ENCODE measurements at regions not wholly inside any gene's neighbourhood (a gene's known extent, or its start where the extent isn't known, plus 50 kb on each side); places are given as distances from the start of the nearest gene placed in this dataset.

DNA sequence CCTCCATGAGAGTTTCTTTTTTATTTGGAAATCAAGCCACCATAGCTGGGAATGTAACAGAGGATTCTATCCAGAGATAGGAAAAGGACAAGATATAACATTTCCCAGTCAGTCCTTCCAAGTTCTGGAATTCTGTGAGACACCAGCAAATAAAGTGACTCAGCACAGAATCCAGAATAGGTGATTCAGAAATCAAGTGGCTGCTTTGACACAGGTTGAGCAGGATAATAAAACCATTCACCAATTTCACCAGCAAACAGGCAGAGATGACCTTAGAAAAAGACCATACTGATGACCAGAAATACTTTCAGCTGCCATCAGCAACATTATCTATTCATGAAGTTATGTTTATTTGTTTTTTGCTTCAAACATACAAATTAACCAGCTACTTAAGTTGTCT lies 491.5 kb upstream of the TUSC1 start:
- no peak for TF ChIP-seq POLR2A (IDR thresholded peaks at IDR 0.05)
- TF ChIP-seq, protein P1, sequence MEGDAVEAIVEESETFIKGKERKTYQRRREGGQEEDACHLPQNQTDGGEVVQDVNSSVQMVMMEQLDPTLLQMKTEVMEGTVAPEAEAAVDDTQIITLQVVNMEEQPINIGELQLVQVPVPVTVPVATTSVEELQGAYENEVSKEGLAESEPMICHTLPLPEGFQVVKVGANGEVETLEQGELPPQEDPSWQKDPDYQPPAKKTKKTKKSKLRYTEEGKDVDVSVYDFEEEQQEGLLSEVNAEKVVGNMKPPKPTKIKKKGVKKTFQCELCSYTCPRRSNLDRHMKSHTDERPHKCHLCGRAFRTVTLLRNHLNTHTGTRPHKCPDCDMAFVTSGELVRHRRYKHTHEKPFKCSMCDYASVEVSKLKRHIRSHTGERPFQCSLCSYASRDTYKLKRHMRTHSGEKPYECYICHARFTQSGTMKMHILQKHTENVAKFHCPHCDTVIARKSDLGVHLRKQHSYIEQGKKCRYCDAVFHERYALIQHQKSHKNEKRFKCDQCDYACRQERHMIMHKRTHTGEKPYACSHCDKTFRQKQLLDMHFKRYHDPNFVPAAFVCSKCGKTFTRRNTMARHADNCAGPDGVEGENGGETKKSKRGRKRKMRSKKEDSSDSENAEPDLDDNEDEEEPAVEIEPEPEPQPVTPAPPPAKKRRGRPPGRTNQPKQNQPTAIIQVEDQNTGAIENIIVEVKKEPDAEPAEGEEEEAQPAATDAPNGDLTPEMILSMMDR (IDR thresholded peaks at IDR 0.05), result no peak

All from breast epithelium (tissue), 3 donors.